H9 (cell line): ENCODE measurements at regions not wholly inside any gene's neighbourhood (a gene's known extent, or its start where the extent isn't known, plus 50 kb on each side); places are given as distances from the start of the nearest gene placed in this dataset.

Source experiments
- DNase-seq: peaks from one replicate; pipeline ENCODE4 v3.0.0-alpha.2; 2017
- H2AFZ ChIP-seq: one replicate; pipeline ENCODE4 v1.6.1; 2013; ENCODE audit warnings: mild to moderate bottlenecking, low read length, control low read depth, moderate library complexity
- H2AK5ac ChIP-seq: 2 replicates; pipeline ENCODE4 v1.6.1; 2013; ENCODE audit warnings: low read length, control low read depth, mixed read lengths; ENCODE audit not compliant: insufficient read length
- H2BK120ac ChIP-seq: one replicate; pipeline ENCODE4 v1.6.1; 2013; ENCODE audit warnings: low read depth, mild to moderate bottlenecking, low read length, control low read depth, inconsistent platforms; ENCODE audit not compliant: poor library complexity, severe bottlenecking
- H2BK12ac ChIP-seq: 2 replicates; pipeline ENCODE4 v1.6.1; 2013; ENCODE audit warnings: low read length, control low read depth, mixed read lengths, low read depth; ENCODE audit not compliant: insufficient read length
- H2BK15ac ChIP-seq: 2 replicates; pipeline ENCODE4 v1.6.1; 2013; ENCODE audit warnings: low read depth, low read length, control low read depth
- H2BK20ac ChIP-seq: one replicate; pipeline ENCODE4 v1.6.1; 2013; ENCODE audit warnings: low read depth, mild to moderate bottlenecking, low read length, control low read depth, inconsistent platforms; ENCODE audit not compliant: poor library complexity, severe bottlenecking
- H2BK5ac ChIP-seq: 2 replicates; pipeline ENCODE4 v1.6.1; 2013; ENCODE audit warnings: low read length, control low read depth, mixed read lengths; ENCODE audit not compliant: insufficient read length
- H3K14ac ChIP-seq: 2 replicates; pipeline ENCODE4 v1.6.1; 2013; ENCODE audit warnings: low read length, control low read depth; ENCODE audit not compliant: insufficient read depth
- H3K18ac ChIP-seq: 2 replicates; pipeline ENCODE4 v1.6.1; 2013; ENCODE audit warnings: low read depth, mild to moderate bottlenecking, mixed read lengths, low read length, control low read depth; ENCODE audit not compliant: insufficient read length
- H3K23ac ChIP-seq: 2 replicates; pipeline ENCODE4 v1.6.1; 2013; ENCODE audit warnings: low read length, control low read depth, mixed read lengths, low read depth; ENCODE audit not compliant: insufficient read length
- H3K23me2 ChIP-seq: 2 replicates; pipeline ENCODE4 v1.6.1; 2013; ENCODE audit warnings: low read depth, mild to moderate bottlenecking, mixed read lengths, low read length, control low read depth; ENCODE audit not compliant: insufficient read length, poor library complexity, severe bottlenecking
- H3K27ac ChIP-seq: 2 replicates; pipeline ENCODE4 v1.5.1; 2013; ENCODE audit warnings: low read length, control low read depth, mixed read lengths, low read depth; ENCODE audit not compliant: insufficient read length
- H3K27me3 ChIP-seq: 2 replicates; pipeline ENCODE4 v1.6.1; 2013; ENCODE audit warnings: low read length, control low read depth, inconsistent platforms; ENCODE audit not compliant: insufficient read depth
- H3K4ac ChIP-seq: 2 replicates; pipeline ENCODE4 v1.6.1; 2013; ENCODE audit warnings: low read depth, mild to moderate bottlenecking, control low read depth, inconsistent platforms, low read length, moderate library complexity
- H3K4me1 ChIP-seq: 2 replicates; pipeline ENCODE4 v1.6.1; 2013; ENCODE audit warnings: low read length, control low read depth, inconsistent platforms; ENCODE audit not compliant: insufficient read depth
- H3K4me2 ChIP-seq: 2 replicates; pipeline ENCODE4 v1.6.1; 2013; ENCODE audit warnings: low read length, control low read depth, mixed read lengths; ENCODE audit not compliant: insufficient read length, insufficient read depth
- H3K56ac ChIP-seq: 2 replicates; pipeline ENCODE4 v1.6.1; 2013; ENCODE audit warnings: low read depth, mild to moderate bottlenecking, mixed read lengths, low read length, control low read depth; ENCODE audit not compliant: insufficient read length
- H3K79me1 ChIP-seq: 2 replicates; pipeline ENCODE4 v1.6.1; 2013; ENCODE audit warnings: low read depth, mild to moderate bottlenecking, moderate library complexity, low read length, control low read depth, inconsistent platforms; ENCODE audit not compliant: insufficient read depth, poor library complexity, severe bottlenecking
- H3K79me2 ChIP-seq: 2 replicates; pipeline ENCODE4 v1.6.1; 2013; ENCODE audit warnings: low read length, control low read depth, inconsistent platforms; ENCODE audit not compliant: insufficient read depth
- H3K9ac ChIP-seq: 2 replicates; pipeline ENCODE4 v1.6.1; 2013; ENCODE audit warnings: low read length, control low read depth, mixed read lengths; ENCODE audit not compliant: insufficient read length; ENCODE audit errors: extremely low read depth
- H3K9me3 ChIP-seq: one replicate; pipeline ENCODE4 v1.6.1; 2013; ENCODE audit warnings: low read depth, low read length, inconsistent platforms; ENCODE audit not compliant: control insufficient read depth
- H3T11ph ChIP-seq: one replicate; pipeline ENCODE4 v1.6.1; 2013; ENCODE audit warnings: mild to moderate bottlenecking, low read length, control low read depth, inconsistent platforms
- H4K20me1 ChIP-seq: one replicate; pipeline ENCODE4 v1.6.1; 2013; ENCODE audit not compliant: control insufficient read depth, insufficient read length, insufficient read depth
- H4K5ac ChIP-seq: 2 replicates; pipeline ENCODE4 v1.6.1; 2013; ENCODE audit warnings: low read depth, mild to moderate bottlenecking, mixed read lengths, low read length, control low read depth; ENCODE audit not compliant: insufficient read length
- H4K8ac ChIP-seq: replicated peaks from 2 replicates; pipeline ENCODE4 v1.6.1; 2013; ENCODE audit warnings: low read length, control low read depth, mixed read lengths, low read depth; ENCODE audit not compliant: insufficient read length
- H4K91ac ChIP-seq: 2 replicates; pipeline ENCODE4 v1.6.1; 2013; ENCODE audit warnings: low read depth, mild to moderate bottlenecking, moderate library complexity, mixed read lengths, low read length, control low read depth; ENCODE audit not compliant: insufficient read length
- H3K27ac Mint-ChIP-seq, 3 experiments: 2 replicates in 2 of 3; 3 replicates in 1 of 3; pipeline ENCODE4 v1.8.0; 2020 to 2021; ENCODE audit warnings: mixed read lengths in 3 of 3, mild to moderate bottlenecking in 1 of 3, moderate library complexity in 1 of 3
- H3K27me3 Mint-ChIP-seq: 2 replicates; pipeline ENCODE4 v1.8.0; 2021; ENCODE audit warnings: low read depth, mild to moderate bottlenecking, moderate library complexity, mixed read lengths
- H3K36me3 Mint-ChIP-seq, 3 experiments: 2 replicates in 2 of 3; 3 replicates in 1 of 3; pipeline ENCODE4 v1.8.0; 2020 to 2021; ENCODE audit warnings: low read depth in 3 of 3, mixed read lengths in 3 of 3; ENCODE audit not compliant: insufficient read depth in 1 of 3
- H3K4me1 Mint-ChIP-seq, 2 experiments: 2 replicates each; pipeline ENCODE4 v1.8.0; 2020; ENCODE audit warnings: mixed read lengths in 2 of 2
- H3K4me3 Mint-ChIP-seq, 2 experiments: 2 replicates in 1 of 2; 3 replicates in 1 of 2; pipeline ENCODE4 v1.8.0; 2020 to 2021; ENCODE audit warnings: mild to moderate bottlenecking in 2 of 2, mixed read lengths in 2 of 2, moderate library complexity in 1 of 2
- H3K9me3 Mint-ChIP-seq, 2 experiments: 2 replicates in 1 of 2; 3 replicates in 1 of 2; pipeline ENCODE4 v1.8.0; 2020; ENCODE audit warnings: mild to moderate bottlenecking in 2 of 2, mixed read lengths in 2 of 2, moderate library complexity in 1 of 2
- WGBS: extraction: QIAGEN DNeasy Blood & Tissue Kit; methylation state at CpG from one replicate; pipeline ENCODE4 v1.1.7; 2013; ENCODE audit warnings: missing lambda C conversion rate, low lambda C conversion rate, mixed read lengths; ENCODE audit not compliant: insufficient read length; ENCODE audit errors: extremely low coverage; 5-methylcytosine and 5-hydroxymethylcytosine counted together
- TF ChIP-seq, protein P1 (sequence below): fragments of 200-600 bp; sonication (generic); conservative IDR thresholded peaks from 3 replicates; pipeline ENCODE4 v1.8.0; 2021; ENCODE audit warnings: antibody characterized with exemption, mild to moderate bottlenecking

DNA sequence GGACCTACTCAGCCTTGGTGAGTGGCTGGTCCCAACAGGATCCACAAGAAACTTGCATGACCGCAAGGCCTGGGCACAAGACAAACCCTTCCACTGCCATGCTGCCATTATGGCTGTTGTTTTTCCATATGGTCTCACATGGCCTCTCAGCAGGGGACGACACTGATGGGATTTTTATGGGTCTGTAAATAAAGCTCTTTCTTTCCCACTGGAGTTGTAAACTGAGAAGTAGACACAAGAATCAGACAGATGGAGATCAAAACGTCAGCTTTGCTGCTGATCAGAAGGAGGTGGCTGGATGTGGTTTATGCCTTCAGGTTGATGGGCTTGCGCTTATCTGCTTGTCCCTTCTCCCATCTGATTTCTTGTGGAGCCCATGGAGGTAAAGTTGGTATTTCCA, 138.1 kb upstream of the KCNJ6 start:
- no peak overlapping the region for H3K27ac ChIP-seq
- peaks cover 3% of the 10 kb centered on the region for H3K27me3 ChIP-seq
- Mint-ChIP-seq H3K27ac (no peak overlapping the region), H3K36me3 (peaks cover 0 to 2% (median 0%) of the 10 kb centered on the region in 3 experiments; a peak in 1 of 7 replicates), H3K4me1 (no peaks in the 10 kb centered on the region), H3K4me3 (no peak overlapping the region), H3K27me3 (peaks cover 29% of the 10 kb centered on the region), H3K9me3 (peaks cover 2 to 4% of the 10 kb centered on the region in 2 experiments; a peak in 4 of 5 replicates)
- H3K23ac ChIP-seq: no peak overlapping the region
- H2BK5ac ChIP-seq: no peak overlapping the region
- no peak overlapping the region for H4K91ac ChIP-seq
- H3K9me3 ChIP-seq: no peaks in the 10 kb centered on the region
- H3K56ac ChIP-seq: no peak overlapping the region
- H2BK15ac ChIP-seq: no peak overlapping the region
- no peak for DNase-seq
- H3K79me2 ChIP-seq: no peaks in the 10 kb centered on the region
- no peak overlapping the region for H2BK120ac ChIP-seq
- H4K20me1 ChIP-seq: no peaks in the 10 kb centered on the region
- no peaks in the 10 kb centered on the region for H3K23me2 ChIP-seq
- H2BK20ac ChIP-seq: no peak overlapping the region
- H3T11ph ChIP-seq: no peak overlapping the region
- no peak overlapping the region for H3K14ac ChIP-seq
- no CpG with 5 or more reads among the region's 4 CpGs for WGBS
- H2AFZ ChIP-seq: no peak overlapping the region
- no peak overlapping the region for H2AK5ac ChIP-seq
- H3K4me2 ChIP-seq: no peak overlapping the region
- H3K9ac ChIP-seq: no peak overlapping the region
- TF ChIP-seq, protein P1, sequence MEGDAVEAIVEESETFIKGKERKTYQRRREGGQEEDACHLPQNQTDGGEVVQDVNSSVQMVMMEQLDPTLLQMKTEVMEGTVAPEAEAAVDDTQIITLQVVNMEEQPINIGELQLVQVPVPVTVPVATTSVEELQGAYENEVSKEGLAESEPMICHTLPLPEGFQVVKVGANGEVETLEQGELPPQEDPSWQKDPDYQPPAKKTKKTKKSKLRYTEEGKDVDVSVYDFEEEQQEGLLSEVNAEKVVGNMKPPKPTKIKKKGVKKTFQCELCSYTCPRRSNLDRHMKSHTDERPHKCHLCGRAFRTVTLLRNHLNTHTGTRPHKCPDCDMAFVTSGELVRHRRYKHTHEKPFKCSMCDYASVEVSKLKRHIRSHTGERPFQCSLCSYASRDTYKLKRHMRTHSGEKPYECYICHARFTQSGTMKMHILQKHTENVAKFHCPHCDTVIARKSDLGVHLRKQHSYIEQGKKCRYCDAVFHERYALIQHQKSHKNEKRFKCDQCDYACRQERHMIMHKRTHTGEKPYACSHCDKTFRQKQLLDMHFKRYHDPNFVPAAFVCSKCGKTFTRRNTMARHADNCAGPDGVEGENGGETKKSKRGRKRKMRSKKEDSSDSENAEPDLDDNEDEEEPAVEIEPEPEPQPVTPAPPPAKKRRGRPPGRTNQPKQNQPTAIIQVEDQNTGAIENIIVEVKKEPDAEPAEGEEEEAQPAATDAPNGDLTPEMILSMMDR: no peak
- H3K18ac ChIP-seq: no peak overlapping the region
- no peak overlapping the region for H4K8ac ChIP-seq
- no peaks in the 10 kb centered on the region for H3K79me1 ChIP-seq
- H3K4me1 ChIP-seq: no peaks in the 10 kb centered on the region
- no peak overlapping the region for H2BK12ac ChIP-seq
- H3K4ac ChIP-seq: no peak overlapping the region
- no peak overlapping the region for H4K5ac ChIP-seq
